NT2/D1 (cell line): ENCODE measurements at regions not wholly inside any gene's neighbourhood (a gene's known extent, or its start where the extent isn't known, plus 50 kb on each side); places are given as distances from the start of the nearest gene placed in this dataset.
"Not testable (repeated sequence)": the region's sequence is repeated elsewhere in the genome, so short reads cannot be mapped to it uniquely, and the experiment has no call there.

ENCODE experiments used
- DNase-seq: peaks from one replicate; pipeline ENCODE4 v3.0.0-alpha.2; 2011; ENCODE audit warnings: low read depth, low spot score
- H3K27me3 ChIP-seq: 2 replicates; pipeline ENCODE4 v1.6.0; 2011; ENCODE audit warnings: mild to moderate bottlenecking; ENCODE audit not compliant: insufficient read length, insufficient read depth
- H3K36me3 ChIP-seq: 2 replicates; pipeline ENCODE4 v1.6.1; 2011; ENCODE audit warnings: mild to moderate bottlenecking, low read length, mixed read lengths; ENCODE audit not compliant: insufficient read depth, insufficient read length
- H3K4me1 ChIP-seq: 2 replicates; pipeline ENCODE4 v1.5.1; 2011; ENCODE audit not compliant: insufficient read depth, insufficient read length
- H3K4me3 ChIP-seq: 2 replicates; pipeline ENCODE4 v1.5.1; 2011; ENCODE audit warnings: low read depth; ENCODE audit not compliant: insufficient read length
- H3K9ac ChIP-seq: 2 replicates; pipeline ENCODE4 v1.6.0; 2011; ENCODE audit warnings: low read depth; ENCODE audit not compliant: insufficient read length
- H3K9me3 ChIP-seq: 2 replicates; pipeline ENCODE4 v1.5.1; 2011; ENCODE audit warnings: mild to moderate bottlenecking, low read length; ENCODE audit not compliant: insufficient read depth
- SUZ12 ChIP-seq: IDR thresholded peaks from 2 replicates; pipeline ENCODE4 v1.6.1; 2011; ENCODE audit not compliant: insufficient read length, insufficient read depth; ENCODE audit errors: extremely low read depth
- YY1 ChIP-seq: IDR thresholded peaks from 2 replicates; pipeline ENCODE4 v1.6.1; 2011; ENCODE audit not compliant: insufficient read length, insufficient read depth
- ZNF274 ChIP-seq: IDR thresholded peaks from 2 replicates; pipeline ENCODE4 v1.6.1; 2011; ENCODE audit warnings: mild to moderate bottlenecking, low read depth, low read length

DNA sequence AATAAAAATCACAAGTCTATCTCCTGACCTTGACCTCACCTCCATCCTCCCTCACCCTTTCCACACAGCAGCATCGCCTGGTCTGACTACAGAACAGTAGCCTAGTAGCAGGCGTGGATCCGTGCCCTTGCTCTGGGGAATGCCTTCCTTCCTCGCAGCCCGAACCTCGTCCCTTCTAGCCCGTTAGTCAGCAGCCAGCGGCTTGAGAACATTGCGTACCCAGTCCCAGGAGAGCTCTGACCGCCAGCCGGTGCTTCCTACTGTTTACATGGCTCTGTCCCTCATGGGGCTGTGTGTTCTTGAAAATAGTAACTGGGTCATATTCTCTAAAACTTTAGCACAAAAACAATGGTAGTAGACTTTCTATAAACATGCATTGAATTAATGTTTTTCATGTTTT, 682.7 kb upstream of the IGFBP3 start:
- Histone ChIP-seq H3K4me3 (no peak overlapping the region), H3K4me1 (no peaks in the 10 kb centered on the region), H3K9ac (no peak overlapping the region), H3K27me3 (no peaks in the 10 kb centered on the region), H3K9me3 (no peaks in the 10 kb centered on the region), H3K36me3 (no peaks in the 10 kb centered on the region)
- no peak for TF ChIP-seq ZNF274
- TF ChIP-seq SUZ12: no peak
- TF ChIP-seq YY1: no peak
- no peak for DNase-seq

DNA sequence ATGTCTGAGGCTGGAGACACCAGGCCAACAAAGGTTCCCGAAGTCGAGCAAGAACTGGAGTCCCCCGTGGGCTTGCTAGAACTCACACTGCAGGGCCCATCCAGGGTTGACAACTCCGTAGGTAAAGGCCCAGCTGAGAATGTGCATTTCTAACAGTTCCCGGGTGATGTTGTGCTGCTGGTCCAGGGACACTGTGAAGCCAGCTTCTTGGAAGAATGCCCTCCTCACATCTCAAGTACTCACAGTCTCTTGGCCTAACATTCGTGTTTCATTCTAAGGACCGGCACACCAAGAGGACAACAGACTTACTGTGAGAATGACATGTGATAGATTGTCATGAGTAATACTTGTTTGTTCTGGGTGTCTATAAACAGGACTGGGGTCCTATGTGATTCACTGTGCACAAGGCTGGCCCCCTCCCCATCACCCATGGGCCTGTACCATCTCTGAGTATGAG, 682.3 kb upstream of the IGFBP3 start:
- no peaks in the 10 kb centered on the region for H3K4me1 ChIP-seq

DNA sequence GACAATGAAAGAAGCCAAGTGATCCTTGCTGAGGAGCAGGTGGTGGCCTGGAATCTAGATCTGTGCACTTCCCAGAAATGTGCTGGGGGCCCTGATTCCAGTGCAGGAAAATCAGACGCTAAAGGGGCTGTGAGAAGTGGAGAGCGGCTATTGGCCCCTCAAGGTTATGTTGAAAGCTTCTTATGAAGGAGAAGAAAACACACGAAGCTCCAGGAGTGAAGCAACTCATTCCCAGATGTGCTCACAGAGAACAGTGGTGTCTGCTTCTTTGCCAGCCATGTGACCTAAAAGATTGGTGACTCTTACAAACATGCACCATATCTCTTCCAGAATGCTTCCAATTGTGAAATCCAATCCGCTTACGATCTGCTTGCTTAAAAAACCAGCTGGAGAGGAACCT, 679.3 kb upstream of the IGFBP3 start:
- H3K27me3 ChIP-seq: no peaks in the 10 kb centered on the region
- no peak overlapping the region for H3K4me3 ChIP-seq
- no peak for DNase-seq
- no peaks in the 10 kb centered on the region for H3K36me3 ChIP-seq
- H3K9me3 ChIP-seq: no peaks in the 10 kb centered on the region
- H3K4me1 ChIP-seq: no peaks in the 10 kb centered on the region
- TF ChIP-seq SUZ12 (no peak), YY1 (no peak), ZNF274 (no peak)
- H3K9ac ChIP-seq: no peak overlapping the region

More for the DNA sequence above, 682.3 kb upstream of the IGFBP3 start:
- no peaks in the 10 kb centered on the region for H3K9me3 ChIP-seq
- no peak for DNase-seq
- H3K36me3 ChIP-seq: no peaks in the 10 kb centered on the region
- H3K9ac ChIP-seq: no peak overlapping the region
- TF ChIP-seq ZNF274 (no peak), YY1 (no peak), SUZ12 (no peak)
- H3K27me3 ChIP-seq: no peaks in the 10 kb centered on the region
- H3K4me3 ChIP-seq: no peak overlapping the region

DNA sequence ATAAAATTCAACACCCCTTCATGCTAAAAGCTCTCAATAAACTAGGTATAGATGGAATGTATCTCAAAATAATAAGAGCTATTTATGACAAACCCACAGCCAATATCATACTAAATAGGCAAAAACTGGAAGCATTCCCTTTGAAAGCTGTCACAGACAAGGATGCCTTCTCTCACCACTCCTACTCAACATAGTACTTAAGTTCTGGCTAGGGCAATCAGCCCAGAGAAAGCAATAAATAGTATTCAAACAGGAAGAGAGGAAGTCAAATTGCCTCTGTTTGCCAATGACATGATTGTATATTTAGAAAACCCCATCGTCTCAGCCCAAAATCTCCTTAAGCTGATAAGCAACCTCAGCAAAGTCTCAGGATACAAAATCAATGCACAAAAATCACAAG, 673.8 kb upstream of the IGFBP3 start:
- not testable (repeated sequence) for H3K4me3 ChIP-seq, DNase-seq, H3K36me3 ChIP-seq, H3K4me1 ChIP-seq, H3K9me3 ChIP-seq, H3K9ac ChIP-seq, H3K27me3 ChIP-seq

DNA sequence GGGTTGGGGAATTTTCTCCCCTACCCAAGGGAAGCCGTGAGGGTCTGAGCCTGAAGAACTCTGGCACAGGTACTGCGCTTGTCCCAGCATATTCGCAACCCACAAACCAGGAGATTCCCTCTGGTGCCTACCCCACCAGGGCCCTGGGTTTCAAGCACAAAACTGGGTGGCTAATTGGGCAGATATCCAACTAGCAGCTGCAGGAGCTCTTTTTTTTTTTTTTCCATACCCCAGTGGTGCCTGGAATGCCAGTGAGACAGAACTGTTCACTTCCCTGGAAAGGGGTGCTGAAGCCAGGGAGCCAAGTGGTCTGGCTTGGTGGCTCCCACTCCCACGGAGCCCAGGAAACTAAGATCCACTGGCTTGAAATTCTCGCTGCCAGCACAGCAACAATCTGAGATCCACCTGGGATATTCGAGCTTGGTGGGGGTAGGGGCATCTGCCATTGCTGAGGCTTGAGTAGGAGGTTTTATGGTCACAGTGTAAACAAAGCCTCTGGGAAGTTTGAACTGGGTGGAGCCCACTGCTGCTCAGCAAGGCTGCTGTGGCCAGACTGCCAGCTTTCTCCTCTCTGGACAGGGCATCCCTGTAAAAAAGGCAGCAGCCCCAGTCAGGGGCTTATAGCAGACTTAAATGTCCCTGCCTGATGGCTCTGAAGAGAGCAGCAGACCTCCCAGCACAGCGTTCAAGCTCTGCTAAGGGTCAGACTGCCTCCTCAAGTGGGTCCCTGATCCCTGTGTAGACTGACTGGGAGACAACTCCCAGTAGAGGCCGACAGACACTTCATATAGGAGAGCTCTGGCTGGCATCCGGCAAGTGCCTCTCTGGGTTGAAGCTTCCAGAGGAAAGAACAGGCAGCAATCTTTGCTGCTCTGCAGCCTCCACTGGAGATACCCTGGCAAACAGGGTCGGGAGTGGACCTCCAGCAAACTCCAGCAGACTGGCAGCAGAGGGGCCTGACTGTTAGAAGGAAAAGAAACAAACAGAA, 670.1 kb upstream of the IGFBP3 start:
- not testable (repeated sequence) for H3K4me1 ChIP-seq, H3K4me3 ChIP-seq, DNase-seq, H3K9ac ChIP-seq, H3K27me3 ChIP-seq, H3K36me3 ChIP-seq, H3K9me3 ChIP-seq

DNA sequence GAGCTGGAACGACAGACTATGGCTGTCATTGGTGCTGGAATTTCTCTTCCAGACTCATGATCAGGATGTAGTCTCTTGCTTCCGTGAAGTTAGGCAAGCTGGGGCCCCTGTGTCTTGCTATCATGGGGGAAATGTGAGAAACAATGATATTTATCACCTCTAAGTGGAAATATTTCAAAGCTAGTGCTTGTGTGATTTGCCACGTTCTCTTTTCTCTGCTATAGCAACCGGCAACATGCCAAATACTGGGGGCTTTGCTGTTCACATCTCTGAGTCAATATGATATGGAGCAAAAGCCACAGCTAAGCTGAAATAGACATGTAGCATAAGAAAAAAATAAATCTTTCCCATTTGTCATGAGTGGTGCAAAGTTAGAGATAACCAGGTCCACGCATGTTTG, 668.2 kb upstream of the IGFBP3 start:
- H3K9me3 ChIP-seq: no peaks in the 10 kb centered on the region
- no peak for DNase-seq
- no peaks in the 10 kb centered on the region for H3K4me1 ChIP-seq
- TF ChIP-seq ZNF274: no peak
- TF ChIP-seq SUZ12: no peak
- TF ChIP-seq YY1: no peak
- no peaks in the 10 kb centered on the region for H3K36me3 ChIP-seq
- no peaks in the 10 kb centered on the region for H3K27me3 ChIP-seq
- no peak overlapping the region for H3K4me3 ChIP-seq
- H3K9ac ChIP-seq: no peak overlapping the region

DNA sequence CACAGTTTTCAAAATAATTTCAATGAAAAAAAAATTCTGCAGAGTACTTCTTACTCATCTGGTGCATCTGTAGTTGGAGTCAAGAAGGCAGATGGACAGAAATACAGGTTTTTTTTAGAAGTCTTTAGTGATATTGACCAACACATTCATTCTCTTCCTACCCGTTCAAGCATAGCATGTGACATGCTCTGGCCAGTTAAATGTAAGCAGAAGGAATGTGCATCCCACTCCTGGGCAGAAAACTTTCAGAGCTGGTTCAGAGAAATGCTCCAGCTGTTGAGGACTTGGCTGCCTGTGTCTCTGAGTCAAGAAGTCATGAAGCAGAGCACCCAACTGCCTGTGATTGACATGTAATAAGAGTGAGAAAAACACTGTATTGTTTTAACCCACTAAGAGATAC, 665.3 kb upstream of the IGFBP3 start:
- no peaks in the 10 kb centered on the region for H3K36me3 ChIP-seq
- H3K4me1 ChIP-seq: no peaks in the 10 kb centered on the region
- TF ChIP-seq YY1 (no peak), SUZ12 (no peak), ZNF274 (no peak)

DNA sequence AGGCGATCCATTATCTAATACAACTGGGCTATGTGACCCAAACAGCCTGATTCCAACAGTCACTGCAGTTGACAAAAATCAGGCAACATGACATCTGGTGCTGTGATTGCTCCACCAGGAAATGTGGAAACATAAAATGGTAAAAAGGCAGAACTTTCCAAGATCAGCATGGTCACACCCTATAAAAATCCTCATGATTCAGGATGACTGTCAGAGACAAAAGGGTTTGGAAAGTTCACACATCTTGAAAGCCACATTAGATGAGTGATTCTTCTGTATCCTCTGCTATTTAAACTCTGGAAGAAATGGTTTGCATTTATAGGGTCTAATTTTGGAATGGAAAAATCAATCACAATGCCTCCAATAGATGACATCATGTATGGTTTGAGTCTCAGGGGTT, 662.6 kb upstream of the IGFBP3 start:
- no peak for TF ChIP-seq ZNF274
- no peak for TF ChIP-seq SUZ12
- TF ChIP-seq YY1: no peak
- no peak for DNase-seq
- no peaks in the 10 kb centered on the region for H3K9me3 ChIP-seq

More for the DNA sequence above, 665.3 kb upstream of the IGFBP3 start:
- no peak overlapping the region for H3K9ac ChIP-seq
- no peaks in the 10 kb centered on the region for H3K27me3 ChIP-seq
- no peaks in the 10 kb centered on the region for H3K9me3 ChIP-seq
- no peak overlapping the region for H3K4me3 ChIP-seq
- DNase-seq: no peak

More for the DNA sequence above, 662.6 kb upstream of the IGFBP3 start:
- no peaks in the 10 kb centered on the region for H3K36me3 ChIP-seq
- no peaks in the 10 kb centered on the region for H3K4me1 ChIP-seq
- no peak overlapping the region for H3K4me3 ChIP-seq
- H3K9ac ChIP-seq: no peak overlapping the region
- H3K27me3 ChIP-seq: no peaks in the 10 kb centered on the region
